Glutamatergic neuron (in vitro differentiated cells): ENCODE measurements at regions not wholly inside any gene's neighbourhood (a gene's known extent, or its start where the extent isn't known, plus 50 kb on each side); places are given as distances from the start of the nearest gene placed in this dataset.
"Not testable (repeated sequence)": the region's sequence is repeated elsewhere in the genome, so short reads cannot be mapped to it uniquely, and the experiment has no call there.

Source experiments
- DNase-seq: peaks from one replicate; pipeline ENCODE4 v3.0.0; 2022
- H3K27ac Mint-ChIP-seq: one replicate; pipeline ENCODE4 v1.8.0; 2020; ENCODE audit warnings: mild to moderate bottlenecking, mixed read lengths, inconsistent platforms; ENCODE audit not compliant: unreplicated experiment
- H3K27me3 Mint-ChIP-seq: one replicate; pipeline ENCODE4 v1.8.0; 2020; ENCODE audit warnings: mild to moderate bottlenecking, moderate library complexity, mixed read lengths, inconsistent platforms; ENCODE audit not compliant: unreplicated experiment
- H3K36me3 Mint-ChIP-seq: one replicate; pipeline ENCODE4 v1.8.0; 2020; ENCODE audit warnings: mild to moderate bottlenecking, mixed read lengths, inconsistent platforms; ENCODE audit not compliant: unreplicated experiment
- H3K4me1 Mint-ChIP-seq: one replicate; pipeline ENCODE4 v1.8.0; 2020; ENCODE audit warnings: mild to moderate bottlenecking, low read depth, mixed read lengths, inconsistent platforms; ENCODE audit not compliant: unreplicated experiment
- H3K4me3 Mint-ChIP-seq: one replicate; pipeline ENCODE4 v1.8.0; 2020; ENCODE audit warnings: mild to moderate bottlenecking, mixed read lengths, inconsistent platforms; ENCODE audit not compliant: unreplicated experiment
- H3K9me3 Mint-ChIP-seq: one replicate; pipeline ENCODE4 v1.8.0; 2020; ENCODE audit warnings: mild to moderate bottlenecking, moderate library complexity, mixed read lengths, inconsistent platforms; ENCODE audit not compliant: unreplicated experiment
- CTCF ChIP-seq: fragments of 200-600 bp; sonication (generic); IDR thresholded peaks from one replicate; pipeline ENCODE4 v1.5.0; 2021; ENCODE audit not compliant: partially characterized antibody, unreplicated experiment

- H3K9me3 Mint-ChIP-seq: peaks cover 6% of the 10 kb centered on the region
- H3K36me3 Mint-ChIP-seq: peaks cover 12% of the 10 kb centered on the region
- H3K4me3 Mint-ChIP-seq: no peak overlapping the region
- H3K4me1 Mint-ChIP-seq: no peaks in the 10 kb centered on the region
- H3K27me3 Mint-ChIP-seq: peaks cover 3% of the 10 kb centered on the region
- DNase-seq: no peak
- no peak overlapping the region for H3K27ac Mint-ChIP-seq
- TF ChIP-seq CTCF: no peak
These were observed 213.1 kb upstream of the SLC39A10 start for GRCh38 chr2:195443926-195444325.

GRCh38 chr2:195442458-195443175 lies 214.4 kb upstream of the SLC39A10 start:
- H3K9me3 Mint-ChIP-seq: peaks cover 6% of the 10 kb centered on the region
- H3K27me3 Mint-ChIP-seq: peaks cover 3% of the 10 kb centered on the region
- no peak for TF ChIP-seq CTCF

GRCh38 chr2:195438692-195439091 lies 218.3 kb upstream of the SLC39A10 start:
- TF ChIP-seq CTCF: no peak
- peaks cover 3% of the 10 kb centered on the region for H3K27me3 Mint-ChIP-seq
- peaks cover 8% of the 10 kb centered on the region for H3K9me3 Mint-ChIP-seq
- H3K4me3 Mint-ChIP-seq: no peak overlapping the region
- no peak for DNase-seq
- no peaks in the 10 kb centered on the region for H3K4me1 Mint-ChIP-seq
- H3K36me3 Mint-ChIP-seq: peaks cover 12% of the 10 kb centered on the region
- no peak overlapping the region for H3K27ac Mint-ChIP-seq

More at GRCh38 chr2:195442458-195443175, 214.4 kb upstream of the SLC39A10 start:
- H3K4me3 Mint-ChIP-seq: no peak overlapping the region
- DNase-seq: no peak
- H3K4me1 Mint-ChIP-seq: no peaks in the 10 kb centered on the region
- H3K36me3 Mint-ChIP-seq: peaks cover 12% of the 10 kb centered on the region
- no peak overlapping the region for H3K27ac Mint-ChIP-seq

- H3K4me3 Mint-ChIP-seq: no peak overlapping the region
- H3K27me3 Mint-ChIP-seq: peaks cover 3% of the 10 kb centered on the region
- H3K36me3 Mint-ChIP-seq: peaks cover 12% of the 10 kb centered on the region
- no peaks in the 10 kb centered on the region for H3K4me1 Mint-ChIP-seq
- no peak for TF ChIP-seq CTCF
- DNase-seq: no peak
- peaks cover 10% of the 10 kb centered on the region for H3K9me3 Mint-ChIP-seq
- no peak overlapping the region for H3K27ac Mint-ChIP-seq
These were observed 219.5 kb upstream of the SLC39A10 start for GRCh38 chr2:195437521-195437920.

GRCh38 chr2:195434346-195434745 lies 222.7 kb upstream of the SLC39A10 start:
- Mint-ChIP-seq H3K27me3 (no peaks in the 10 kb centered on the region), H3K4me3 (no peak overlapping the region), H3K36me3 (no peaks in the 10 kb centered on the region), H3K9me3 (peaks cover 4% of the 10 kb centered on the region), H3K27ac (no peak overlapping the region), H3K4me1 (no peaks in the 10 kb centered on the region)
- TF ChIP-seq CTCF: no peak
- no peak for DNase-seq

- not testable (repeated sequence) for H3K27ac Mint-ChIP-seq, DNase-seq, H3K27me3 Mint-ChIP-seq, H3K36me3 Mint-ChIP-seq, H3K4me1 Mint-ChIP-seq, H3K4me3 Mint-ChIP-seq, H3K9me3 Mint-ChIP-seq
These were observed 223.3 kb upstream of the SLC39A10 start for GRCh38 chr2:195433729-195434128.
